Breast epithelium (tissue), 4 donors: ENCODE measurements at regions not wholly inside any gene's neighbourhood (a gene's known extent, or its start where the extent isn't known, plus 50 kb on each side); places are given as distances from the start of the nearest gene placed in this dataset.

Experiments
- DNase-seq, 2 donors: peaks; one replicate each; pipeline ENCODE4 v3.0.0-alpha.2; 2019; ENCODE audit warnings: low spot score in 2 of 2
- H3K27ac ChIP-seq, 2 donors: fragments of 200-600 bp; sonication (generic) in 1 of 2; one replicate each; pipeline ENCODE4 v1.5.1; 2016 to 2019; ENCODE audit warnings: mild to moderate bottlenecking in 1 of 2
- H3K27me3 ChIP-seq, 2 donors: fragments of 200-600 bp; sonication (generic) in 1 of 2; one replicate each; pipeline versions ENCODE4 v1.5.1 to v1.6.0; 2017 to 2019; ENCODE audit warnings: control low read depth in 1 of 2, mild to moderate bottlenecking in 1 of 2
- H3K36me3 ChIP-seq: fragments of 200-600 bp; one replicate; pipeline ENCODE4 v1.5.1; 2019
- H3K4me1 ChIP-seq, 2 donors: fragments of 200-600 bp; sonication (generic); one replicate each; pipeline ENCODE4 v1.5.1; 2016 to 2019; ENCODE audit warnings: control low read depth in 1 of 2
- H3K4me3 ChIP-seq, 3 donors: fragments of 200-600 bp; sonication (generic); 1 replicate in 2 of 3; 2 replicates in 1 of 3; pipeline ENCODE4 v1.5.1; 2016 to 2019; ENCODE audit warnings: mild to moderate bottlenecking in 3 of 3, moderate library complexity in 2 of 3
- H3K9me3 ChIP-seq, 2 donors: fragments of 200-600 bp; sonication (generic) in 1 of 2; one replicate each; pipeline ENCODE4 v1.5.1; 2016 to 2019; ENCODE audit warnings: control low read depth in 1 of 2
- POLR2A ChIP-seq: fragments of 450-650 bp; IDR thresholded peaks from one replicate; pipeline ENCODE4 v1.6.1; 2016; ENCODE audit warnings: antibody characterized with exemption, mild to moderate bottlenecking, moderate library complexity
- POLR2AphosphoS5 ChIP-seq, 3 donors: sonication (generic); formaldehyde crosslinking; IDR thresholded peaks; one replicate each; pipeline ENCODE4 v1.6.1; 2017; ENCODE audit warnings: antibody characterized with exemption in 3 of 3
- intact Hi-C: fragments of 100-400 bp; cut with DNase I; formaldehyde crosslinking; loops from one replicate; pipeline ENCODE4 v1.15.1; 2023; ENCODE audit warnings: low total_unique reads
- TF ChIP-seq, protein P1 (sequence below), 3 donors: fragments of 450-650 bp; IDR thresholded peaks; one replicate each; pipeline ENCODE4 v1.5.1; 2016 to 2017; ENCODE audit warnings: antibody characterized with exemption in 3 of 3, mild to moderate bottlenecking in 3 of 3, moderate library complexity in 3 of 3

DNA sequence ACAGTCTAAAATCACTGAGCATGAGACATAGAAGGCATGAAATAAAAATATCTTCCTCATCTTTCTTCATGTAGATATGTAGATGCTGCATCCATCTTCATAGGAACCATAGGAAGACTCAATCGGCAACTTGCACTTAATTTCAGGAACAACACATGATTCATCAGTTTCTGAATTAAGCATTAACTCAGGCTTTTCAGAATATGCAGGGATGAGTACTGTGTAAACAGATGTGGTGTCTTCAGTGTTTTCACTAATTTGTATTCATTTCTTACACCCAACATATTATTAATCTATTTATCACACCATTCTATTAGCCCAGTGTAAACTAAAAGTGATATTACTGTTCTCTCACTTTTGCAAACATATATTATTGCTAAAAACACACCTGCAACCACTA, 305.9 kb upstream of the DAB2 start:
- Histone ChIP-seq H3K4me1 (no peaks in the 10 kb centered on the region), H3K36me3 (no peaks in the 10 kb centered on the region), H3K9me3 (no peaks in the 10 kb centered on the region), H3K27ac (no peak overlapping the region), H3K4me3 (no peak overlapping the region), H3K27me3 (no peaks in the 10 kb centered on the region)
- intact Hi-C loops, result no loop called here
- TF ChIP-seq POLR2AphosphoS5 (IDR thresholded peaks at IDR 0.05) (no peak), POLR2A (no peak)
- TF ChIP-seq, protein P1, sequence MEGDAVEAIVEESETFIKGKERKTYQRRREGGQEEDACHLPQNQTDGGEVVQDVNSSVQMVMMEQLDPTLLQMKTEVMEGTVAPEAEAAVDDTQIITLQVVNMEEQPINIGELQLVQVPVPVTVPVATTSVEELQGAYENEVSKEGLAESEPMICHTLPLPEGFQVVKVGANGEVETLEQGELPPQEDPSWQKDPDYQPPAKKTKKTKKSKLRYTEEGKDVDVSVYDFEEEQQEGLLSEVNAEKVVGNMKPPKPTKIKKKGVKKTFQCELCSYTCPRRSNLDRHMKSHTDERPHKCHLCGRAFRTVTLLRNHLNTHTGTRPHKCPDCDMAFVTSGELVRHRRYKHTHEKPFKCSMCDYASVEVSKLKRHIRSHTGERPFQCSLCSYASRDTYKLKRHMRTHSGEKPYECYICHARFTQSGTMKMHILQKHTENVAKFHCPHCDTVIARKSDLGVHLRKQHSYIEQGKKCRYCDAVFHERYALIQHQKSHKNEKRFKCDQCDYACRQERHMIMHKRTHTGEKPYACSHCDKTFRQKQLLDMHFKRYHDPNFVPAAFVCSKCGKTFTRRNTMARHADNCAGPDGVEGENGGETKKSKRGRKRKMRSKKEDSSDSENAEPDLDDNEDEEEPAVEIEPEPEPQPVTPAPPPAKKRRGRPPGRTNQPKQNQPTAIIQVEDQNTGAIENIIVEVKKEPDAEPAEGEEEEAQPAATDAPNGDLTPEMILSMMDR (IDR thresholded peaks at IDR 0.05), result no peak
- no peak for DNase-seq

- Histone ChIP-seq H3K36me3 (no peaks in the 10 kb centered on the region), H3K4me3 (no peak overlapping the region), H3K9me3 (no peaks in the 10 kb centered on the region), H3K4me1 (no peaks in the 10 kb centered on the region), H3K27ac (no peak overlapping the region), H3K27me3 (no peaks in the 10 kb centered on the region)
- TF ChIP-seq, protein P1 (IDR thresholded peaks at IDR 0.05), result no peak
- TF ChIP-seq POLR2AphosphoS5 (IDR thresholded peaks at IDR 0.05) (no peak), POLR2A (no peak)
- no peak for DNase-seq
- intact Hi-C loops, result no loop called here
Observed at GRCh38 chr5:39730006-39730405, 305.2 kb upstream of the DAB2 start.

DNA sequence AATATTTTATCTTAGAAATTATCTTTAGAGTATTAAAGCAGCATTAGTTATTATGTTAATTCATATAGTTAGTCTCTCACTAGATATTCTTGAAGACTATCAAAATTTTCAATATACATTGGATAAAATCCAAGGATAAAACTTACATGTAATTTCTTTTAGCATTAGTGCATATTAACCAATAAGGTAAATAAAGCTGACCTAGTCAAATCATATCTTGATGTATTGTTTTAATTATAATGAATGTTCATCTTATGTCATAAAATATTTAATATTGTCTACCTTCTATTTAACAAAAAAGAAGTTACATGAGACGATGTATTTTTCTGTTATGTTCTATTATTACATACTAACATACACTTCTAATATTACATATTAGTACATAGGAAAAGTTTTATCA, 301.7 kb upstream of the DAB2 start:
- no peaks in the 10 kb centered on the region for H3K9me3 ChIP-seq
- no peaks in the 10 kb centered on the region for H3K36me3 ChIP-seq
- H3K27ac ChIP-seq, result no peak overlapping the region
- DNase-seq, result no peak
- no peaks in the 10 kb centered on the region for H3K4me1 ChIP-seq
- H3K27me3 ChIP-seq, result no peaks in the 10 kb centered on the region
- intact Hi-C loops, result no loop called here
- TF ChIP-seq POLR2A, result no peak
- TF ChIP-seq, protein P1 (IDR thresholded peaks at IDR 0.05), result no peak
- no peak for TF ChIP-seq POLR2AphosphoS5 (IDR thresholded peaks at IDR 0.05)
- no peak overlapping the region for H3K4me3 ChIP-seq

GRCh38 chr5:39721394-39721793, 296.6 kb upstream of the DAB2 start:
- intact Hi-C loops, result no loop called here
- DNase-seq, result no peak
- no peaks in the 10 kb centered on the region for H3K27me3 ChIP-seq
- no peaks in the 10 kb centered on the region for H3K4me1 ChIP-seq
- no peak overlapping the region for H3K4me3 ChIP-seq
- no peaks in the 10 kb centered on the region for H3K36me3 ChIP-seq
- TF ChIP-seq POLR2A (no peak), POLR2AphosphoS5 (IDR thresholded peaks at IDR 0.05) (no peak)
- TF ChIP-seq, protein P1 (IDR thresholded peaks at IDR 0.05), result no peak
- no peaks in the 10 kb centered on the region for H3K9me3 ChIP-seq
- H3K27ac ChIP-seq, result no peak overlapping the region

DNA sequence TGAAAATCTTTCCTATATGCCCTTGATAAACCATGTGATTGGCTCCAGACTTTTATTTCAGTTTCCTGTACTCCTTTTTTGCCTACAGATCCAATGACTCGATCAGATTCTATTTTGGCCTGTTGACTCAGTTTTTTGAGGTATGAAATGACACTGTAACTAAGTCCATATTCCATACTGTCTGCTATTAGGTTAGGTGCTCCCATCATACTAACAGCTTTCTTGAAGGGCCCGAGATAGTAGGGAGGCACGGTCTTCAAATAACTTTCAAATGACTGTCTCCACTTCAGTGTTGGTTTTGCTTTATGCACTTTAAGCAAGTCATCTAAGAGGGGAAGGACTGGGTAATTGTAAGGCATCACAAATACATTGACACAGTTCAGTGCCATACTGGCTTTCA, 295.4 kb upstream of the DAB2 start:
- intact Hi-C loops, result no loop called here
- Histone ChIP-seq H3K4me1 (no peaks in the 10 kb centered on the region), H3K4me3 (no peak overlapping the region), H3K36me3 (no peaks in the 10 kb centered on the region), H3K27ac (no peak overlapping the region), H3K27me3 (no peaks in the 10 kb centered on the region), H3K9me3 (no peaks in the 10 kb centered on the region)
- TF ChIP-seq, protein P1 (IDR thresholded peaks at IDR 0.05), result no peak
- TF ChIP-seq POLR2AphosphoS5 (IDR thresholded peaks at IDR 0.05) (no peak), POLR2A (no peak)
- DNase-seq, result no peak
